GM12872 (cell line): ENCODE measurements at regions not wholly inside any gene's neighbourhood (a gene's known extent, or its start where the extent isn't known, plus 50 kb on each side); places are given as distances from the start of the nearest gene placed in this dataset.

Source experiments
- TF ChIP-seq, protein P1 (sequence below): IDR thresholded peaks from 3 replicates; pipeline ENCODE4 v1.5.1; 2011; ENCODE audit warnings: low read depth, mild to moderate bottlenecking, low read length, moderate library complexity; ENCODE audit not compliant: insufficient read depth

DNA sequence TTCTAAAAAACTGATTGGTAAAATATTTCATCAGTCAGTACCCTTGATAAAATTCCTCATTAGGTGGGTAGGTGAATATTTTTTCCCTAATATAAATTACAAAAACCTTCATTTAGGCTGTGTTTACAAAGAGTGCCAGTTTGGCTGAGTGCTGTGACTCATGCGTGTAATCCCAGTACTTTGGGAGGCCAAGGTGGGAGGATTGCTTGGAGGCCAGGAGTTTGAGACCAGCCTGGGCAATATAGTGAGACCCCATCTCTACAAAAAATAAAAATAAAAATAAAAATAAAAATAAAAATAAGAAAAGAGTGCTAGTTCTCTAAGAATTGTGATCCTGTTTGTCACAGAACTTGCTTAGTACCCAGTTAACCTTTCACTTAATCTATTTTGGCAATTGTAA, 398.4 kb upstream of the RGS6 start:
- TF ChIP-seq, protein P1, sequence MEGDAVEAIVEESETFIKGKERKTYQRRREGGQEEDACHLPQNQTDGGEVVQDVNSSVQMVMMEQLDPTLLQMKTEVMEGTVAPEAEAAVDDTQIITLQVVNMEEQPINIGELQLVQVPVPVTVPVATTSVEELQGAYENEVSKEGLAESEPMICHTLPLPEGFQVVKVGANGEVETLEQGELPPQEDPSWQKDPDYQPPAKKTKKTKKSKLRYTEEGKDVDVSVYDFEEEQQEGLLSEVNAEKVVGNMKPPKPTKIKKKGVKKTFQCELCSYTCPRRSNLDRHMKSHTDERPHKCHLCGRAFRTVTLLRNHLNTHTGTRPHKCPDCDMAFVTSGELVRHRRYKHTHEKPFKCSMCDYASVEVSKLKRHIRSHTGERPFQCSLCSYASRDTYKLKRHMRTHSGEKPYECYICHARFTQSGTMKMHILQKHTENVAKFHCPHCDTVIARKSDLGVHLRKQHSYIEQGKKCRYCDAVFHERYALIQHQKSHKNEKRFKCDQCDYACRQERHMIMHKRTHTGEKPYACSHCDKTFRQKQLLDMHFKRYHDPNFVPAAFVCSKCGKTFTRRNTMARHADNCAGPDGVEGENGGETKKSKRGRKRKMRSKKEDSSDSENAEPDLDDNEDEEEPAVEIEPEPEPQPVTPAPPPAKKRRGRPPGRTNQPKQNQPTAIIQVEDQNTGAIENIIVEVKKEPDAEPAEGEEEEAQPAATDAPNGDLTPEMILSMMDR, result no peak

DNA sequence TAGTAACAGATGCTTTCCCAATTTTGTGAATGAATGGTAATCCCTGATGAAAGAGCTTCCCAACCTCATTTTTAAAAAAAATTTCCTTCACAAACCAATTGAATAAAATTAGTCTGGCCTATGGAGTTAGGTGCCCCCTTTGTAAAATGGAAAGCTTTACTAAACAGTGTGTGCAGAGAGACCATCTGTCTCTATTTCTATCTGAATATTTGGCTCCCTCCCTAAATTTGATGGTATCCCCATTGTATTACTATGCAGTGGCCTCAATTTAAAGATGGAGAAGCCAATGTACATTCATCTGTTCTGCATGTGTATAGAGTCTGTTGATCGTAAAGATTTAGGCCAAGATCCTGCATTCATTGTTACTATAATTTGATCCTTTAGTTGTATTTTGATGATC, 397.7 kb upstream of the RGS6 start:
- TF ChIP-seq, protein P1, result no peak

DNA sequence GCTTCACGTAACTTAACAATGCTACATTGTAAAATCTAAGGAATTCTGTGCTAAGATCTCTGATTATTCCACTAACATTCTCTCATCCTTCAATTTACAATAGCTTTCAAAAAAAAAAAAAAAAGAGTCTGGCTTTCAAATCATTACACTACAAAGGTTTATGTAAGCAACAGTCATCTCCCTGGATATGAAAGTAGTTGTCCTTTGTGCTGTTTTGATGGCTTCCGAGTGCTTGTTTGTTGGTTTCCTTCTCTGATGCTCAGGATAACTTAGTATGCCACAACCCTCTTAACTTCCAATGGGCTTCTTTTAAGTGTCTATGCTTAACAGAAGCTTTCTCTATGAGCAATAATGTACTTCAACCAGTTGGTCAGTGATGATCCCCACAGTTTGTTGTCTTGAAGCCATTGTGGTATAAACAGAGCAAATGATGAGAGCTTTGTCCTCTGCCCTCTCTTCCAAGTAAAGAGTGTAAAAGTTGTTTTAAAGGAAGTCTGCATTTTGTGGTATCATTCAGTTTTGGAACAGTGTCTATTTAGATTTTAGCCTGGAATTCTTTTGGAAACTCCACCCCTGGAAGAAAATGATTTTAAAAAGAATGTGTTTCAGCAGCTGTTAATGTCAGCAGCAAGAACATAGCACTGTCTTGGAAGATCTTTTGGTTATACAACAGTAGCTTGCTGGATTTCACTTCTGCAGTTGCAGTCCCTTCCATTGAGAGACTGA, 396.1 kb upstream of the RGS6 start:
- TF ChIP-seq, protein P1, result no peak

DNA sequence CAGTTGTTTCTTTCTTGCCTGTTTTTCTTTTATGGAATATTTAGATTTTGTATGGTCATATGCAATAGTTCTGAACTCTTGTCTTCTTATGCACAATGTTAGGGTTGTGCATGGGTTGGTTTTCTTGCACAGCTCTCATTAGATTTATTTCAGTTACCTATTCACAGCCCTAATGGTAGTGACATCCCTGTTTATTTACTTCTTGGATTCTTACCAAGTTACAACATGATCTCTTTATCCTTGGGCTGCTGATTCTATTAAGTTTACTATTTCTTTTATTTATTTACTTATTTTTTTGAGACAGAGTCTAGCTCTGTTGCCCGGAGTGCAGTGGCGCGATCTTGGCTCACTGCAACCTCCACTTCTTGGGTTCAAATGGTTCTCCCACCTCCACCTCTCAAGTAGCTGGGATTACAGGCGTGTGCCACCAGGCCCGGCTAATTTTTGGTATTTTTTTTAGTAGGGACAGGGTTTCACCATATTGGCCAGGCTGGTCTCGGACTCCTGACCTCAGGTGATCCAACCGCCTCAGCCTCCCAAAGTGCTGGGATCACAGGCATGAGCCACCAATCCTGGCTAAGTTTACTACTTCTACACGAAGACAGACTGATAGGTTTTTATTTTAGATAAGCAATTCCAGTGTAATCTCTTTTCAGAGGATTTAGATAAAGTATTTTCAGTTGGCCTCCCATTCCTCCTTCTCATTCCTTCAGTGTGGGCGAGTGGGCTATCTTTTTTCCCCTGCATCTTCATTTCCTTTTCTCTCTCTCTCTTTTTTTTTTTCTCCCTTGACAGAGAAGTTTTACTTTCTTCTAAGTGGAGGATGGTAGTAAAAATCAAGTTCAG, 395.1 kb upstream of the RGS6 start:
- TF ChIP-seq, protein P1, result no peak

DNA sequence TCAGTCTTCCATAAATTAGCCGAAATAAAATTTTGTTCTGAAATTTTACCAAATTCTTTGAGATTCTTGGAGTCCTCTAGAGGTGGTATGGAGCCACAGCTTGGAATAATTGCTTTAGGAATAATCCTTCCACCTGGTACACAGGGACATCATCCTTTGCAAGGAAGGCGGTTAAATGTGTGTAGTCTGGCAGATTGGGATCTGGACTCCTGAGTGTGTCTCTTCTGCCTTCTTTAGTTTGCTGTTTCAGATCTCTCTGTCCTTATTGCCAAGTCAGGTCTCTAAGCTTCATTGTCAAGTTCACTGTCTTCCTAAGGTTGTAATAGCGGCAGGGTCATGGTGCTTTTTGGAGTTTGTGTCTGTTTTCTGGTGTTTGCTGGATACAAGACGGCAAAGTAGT, 393.9 kb upstream of the RGS6 start:
- TF ChIP-seq, protein P1, result no peak

DNA sequence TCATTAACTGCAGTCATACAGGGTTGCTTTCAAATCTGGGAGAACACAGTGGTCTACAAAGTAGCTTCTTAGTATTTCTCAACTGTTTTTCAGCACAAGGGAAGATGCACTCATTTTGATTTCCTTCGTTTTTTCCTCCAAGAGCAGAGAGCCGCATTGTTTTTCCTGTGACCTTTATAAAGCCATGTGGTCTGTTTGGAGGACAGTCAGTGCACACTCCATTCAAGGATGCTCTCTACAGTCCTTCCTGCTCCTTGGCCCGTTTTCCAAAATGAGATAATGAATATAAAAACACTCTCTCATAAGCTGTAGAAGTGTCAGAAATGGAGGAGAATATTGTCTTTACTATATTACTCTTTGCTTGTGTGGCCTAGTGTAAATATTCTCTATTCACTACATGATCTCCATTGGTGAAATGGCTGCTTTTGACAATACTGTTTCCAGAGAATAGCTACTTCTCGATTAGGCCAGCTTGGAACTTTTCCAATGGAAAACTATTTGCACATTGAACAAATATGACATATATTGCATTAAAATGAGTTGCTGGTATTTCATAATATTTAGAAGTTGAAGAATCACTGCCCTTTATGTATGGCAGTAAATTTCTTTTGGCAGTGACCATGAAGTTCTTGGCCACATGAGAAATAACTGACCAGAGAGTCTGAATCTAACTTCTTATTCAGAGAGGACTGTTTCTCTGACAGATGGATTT, 393.1 kb upstream of the RGS6 start:
- TF ChIP-seq, protein P1, result no peak

DNA sequence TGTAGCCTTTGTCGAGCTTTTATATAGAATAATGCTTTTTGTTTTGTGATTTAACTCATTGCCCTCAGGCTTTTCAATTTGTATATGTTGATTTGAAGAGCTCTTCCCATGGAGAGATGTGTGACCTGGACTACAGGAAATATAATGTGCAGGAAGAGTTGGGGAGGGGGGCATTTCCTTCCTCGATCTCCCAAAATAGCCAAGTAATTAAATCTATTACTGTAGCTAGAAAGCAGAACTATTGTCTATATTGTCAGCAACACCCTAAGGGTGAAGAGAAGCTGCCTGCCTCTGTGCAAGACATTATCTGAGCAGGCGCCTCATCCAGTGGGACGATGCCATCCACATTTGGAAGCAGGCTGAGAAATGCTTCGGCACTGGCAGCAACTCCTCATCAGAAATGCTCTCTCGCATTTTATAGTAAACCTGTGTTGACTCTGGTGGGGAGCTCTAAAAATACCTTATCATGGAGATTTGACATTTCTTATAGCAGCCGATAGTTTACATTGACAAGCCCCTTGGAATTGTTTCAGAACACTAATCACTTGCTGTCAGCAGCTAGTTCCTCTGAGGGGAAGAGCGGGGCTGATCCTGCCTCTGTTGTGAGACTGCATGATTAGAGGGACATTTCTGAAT, 392.5 kb upstream of the RGS6 start:
- TF ChIP-seq, protein P1, result no peak
